ENCODE measurements at regions not wholly inside any gene's neighbourhood (a gene's known extent, or its start where the extent isn't known, plus 50 kb on each side); places are given as distances from the start of the nearest gene placed in this dataset.
"Not testable (repeated sequence)": the region's sequence is repeated elsewhere in the genome, so short reads cannot be mapped to it uniquely, and the experiment has no call there.

GRCh38 chr4:163736876-163737275 lies 242.4 kb downstream of the TMA16 start:
- intact Hi-C loops (cut with DNase I; ENCODE audit: low total_unique reads), result no loop called here
- no peak for TF ChIP-seq POLR2AphosphoS5 (IDR thresholded peaks at IDR 0.05)
- TF ChIP-seq CTCF (IDR thresholded peaks at IDR 0.05), result no peak
- TF ChIP-seq POLR2A (IDR thresholded peaks at IDR 0.05), result no peak
- Histone ChIP-seq H3K36me3 (no peaks in the 10 kb centered on the region), H3K9me3 (no peaks in the 10 kb centered on the region), H3K27me3 (no peaks in the 10 kb centered on the region), H3K4me1 (no peaks in the 10 kb centered on the region), H3K4me3 (no peak overlapping the region), H3K27ac (no peak overlapping the region)
- no peak for DNase-seq (ENCODE audit: low spot score in 2 of 2)

- H3K27ac ChIP-seq; DNase-seq (ENCODE audit: low spot score in 2 of 2); H3K4me3 ChIP-seq; H3K9me3 ChIP-seq; H3K27me3 ChIP-seq; intact Hi-C loops (cut with DNase I; ENCODE audit: low total_unique reads); H3K4me1 ChIP-seq; H3K36me3 ChIP-seq: not testable (repeated sequence)
Measured at GRCh38 chr4:163737846-163738245, 243.4 kb downstream of the TMA16 start.

GRCh38 chr4:163738521-163738920 lies 244.0 kb downstream of the TMA16 start:
- H3K27ac ChIP-seq, result no peak overlapping the region
- H3K9me3 ChIP-seq, result no peaks in the 10 kb centered on the region
- intact Hi-C loops (cut with DNase I; ENCODE audit: low total_unique reads), result no loop called here
- no peak overlapping the region for H3K4me3 ChIP-seq
- H3K27me3 ChIP-seq, result no peaks in the 10 kb centered on the region
- no peaks in the 10 kb centered on the region for H3K4me1 ChIP-seq
- no peak for DNase-seq (ENCODE audit: low spot score in 2 of 2)
- H3K36me3 ChIP-seq, result no peaks in the 10 kb centered on the region
- TF ChIP-seq POLR2A (IDR thresholded peaks at IDR 0.05), result no peak
- TF ChIP-seq CTCF (IDR thresholded peaks at IDR 0.05), result no peak
- TF ChIP-seq POLR2AphosphoS5 (IDR thresholded peaks at IDR 0.05), result no peak

GRCh38 chr4:163744861-163745260 lies 250.4 kb downstream of the TMA16 start:
- no peaks in the 10 kb centered on the region for H3K27me3 ChIP-seq
- H3K27ac ChIP-seq, result no peak overlapping the region
- H3K4me3 ChIP-seq, result no peak overlapping the region
- no peaks in the 10 kb centered on the region for H3K4me1 ChIP-seq
- no peaks in the 10 kb centered on the region for H3K36me3 ChIP-seq
- intact Hi-C loops (cut with DNase I; ENCODE audit: low total_unique reads), result no loop called here
- DNase-seq (ENCODE audit: low spot score in 2 of 2), result no peak
- TF ChIP-seq POLR2A (IDR thresholded peaks at IDR 0.05) (no peak), CTCF (IDR thresholded peaks at IDR 0.05) (no peak), POLR2AphosphoS5 (IDR thresholded peaks at IDR 0.05) (no peak)
- H3K9me3 ChIP-seq, result no peaks in the 10 kb centered on the region

DNA sequence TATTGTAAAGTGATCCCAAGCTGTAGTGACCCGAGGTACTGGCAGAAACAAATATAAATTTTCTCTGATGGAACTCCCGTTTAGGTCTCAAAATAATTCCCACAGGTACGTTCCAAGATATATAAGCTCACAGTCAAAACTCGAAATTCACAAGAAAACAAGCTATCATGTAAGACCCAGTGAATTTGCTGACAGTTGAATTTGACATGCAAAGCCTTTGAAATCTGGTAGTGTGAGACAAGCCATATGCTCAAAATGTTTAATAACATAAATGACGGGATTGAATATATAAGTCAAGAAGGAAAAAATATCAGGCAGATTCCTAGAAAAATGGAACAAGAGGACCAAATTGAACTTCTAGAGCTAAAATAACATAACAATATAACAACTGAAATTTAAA lies 252.8 kb downstream of the TMA16 start:
- H3K27me3 ChIP-seq, result no peaks in the 10 kb centered on the region
- H3K4me3 ChIP-seq, result no peak overlapping the region
- H3K36me3 ChIP-seq, result no peaks in the 10 kb centered on the region
- no peak for DNase-seq (ENCODE audit: low spot score in 2 of 2)
- no peak for TF ChIP-seq POLR2AphosphoS5 (IDR thresholded peaks at IDR 0.05)
- no peak for TF ChIP-seq POLR2A (IDR thresholded peaks at IDR 0.05)
- no peak for TF ChIP-seq CTCF (IDR thresholded peaks at IDR 0.05)
- intact Hi-C loops (cut with DNase I; ENCODE audit: low total_unique reads), result no loop called here
- no peak overlapping the region for H3K27ac ChIP-seq
- H3K9me3 ChIP-seq, result no peaks in the 10 kb centered on the region
- no peaks in the 10 kb centered on the region for H3K4me1 ChIP-seq

DNA sequence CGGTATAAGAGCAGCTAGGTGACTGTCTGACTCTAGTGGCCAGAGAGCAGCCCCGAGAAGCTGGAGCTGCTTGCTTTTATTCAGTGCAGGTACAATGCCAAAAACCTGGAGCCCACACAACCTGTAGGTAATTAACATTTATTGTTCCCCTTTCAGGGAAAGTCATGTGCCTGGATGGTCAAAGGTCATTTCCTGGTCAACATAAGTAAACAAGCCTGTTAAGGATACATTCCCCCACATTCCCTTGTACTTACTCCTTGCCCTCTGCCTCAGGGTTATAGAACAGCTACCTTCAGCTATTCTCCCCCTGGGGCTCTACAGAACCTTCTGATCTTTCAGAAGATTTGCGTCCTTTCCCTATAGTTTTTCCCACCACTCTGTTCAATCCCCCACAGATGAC lies 253.4 kb downstream of the TMA16 start:
- DNase-seq (ENCODE audit: low spot score in 2 of 2), result no peak
- Histone ChIP-seq H3K36me3 (no peaks in the 10 kb centered on the region), H3K4me3 (no peak overlapping the region), H3K4me1 (no peaks in the 10 kb centered on the region), H3K27me3 (no peaks in the 10 kb centered on the region), H3K9me3 (no peaks in the 10 kb centered on the region), H3K27ac (no peak overlapping the region)
- intact Hi-C loops (cut with DNase I; ENCODE audit: low total_unique reads), result no loop called here
- no peak for TF ChIP-seq CTCF (IDR thresholded peaks at IDR 0.05)
- TF ChIP-seq POLR2A (IDR thresholded peaks at IDR 0.05), result no peak
- TF ChIP-seq POLR2AphosphoS5 (IDR thresholded peaks at IDR 0.05), result no peak

All from breast epithelium (tissue), 4 donors.